Peyer's patch (tissue), 4 donors: ENCODE measurements at regions not wholly inside any gene's neighbourhood (a gene's known extent, or its start where the extent isn't known, plus 50 kb on each side); places are given as distances from the start of the nearest gene placed in this dataset.

Experiments used
- POLR2A ChIP-seq, 2 donors: fragments of 450-650 bp; IDR thresholded peaks; one replicate each; pipeline ENCODE4 v1.5.1; 2017; ENCODE audit warnings: antibody characterized with exemption in 2 of 2, mild to moderate bottlenecking in 2 of 2, moderate library complexity in 2 of 2
- TF ChIP-seq, protein P1 (sequence below), 6 experiments: fragments of 450-650 bp in 4 of 6; fragments of 200-600 bp in 2 of 6; sonication (generic) in 1 of 6; IDR thresholded peaks; one replicate each; pipeline ENCODE4 v1.5.1; 2017 to 2019; ENCODE audit warnings: antibody characterized with exemption in 6 of 6, mild to moderate bottlenecking in 3 of 6, moderate library complexity in 1 of 6

DNA sequence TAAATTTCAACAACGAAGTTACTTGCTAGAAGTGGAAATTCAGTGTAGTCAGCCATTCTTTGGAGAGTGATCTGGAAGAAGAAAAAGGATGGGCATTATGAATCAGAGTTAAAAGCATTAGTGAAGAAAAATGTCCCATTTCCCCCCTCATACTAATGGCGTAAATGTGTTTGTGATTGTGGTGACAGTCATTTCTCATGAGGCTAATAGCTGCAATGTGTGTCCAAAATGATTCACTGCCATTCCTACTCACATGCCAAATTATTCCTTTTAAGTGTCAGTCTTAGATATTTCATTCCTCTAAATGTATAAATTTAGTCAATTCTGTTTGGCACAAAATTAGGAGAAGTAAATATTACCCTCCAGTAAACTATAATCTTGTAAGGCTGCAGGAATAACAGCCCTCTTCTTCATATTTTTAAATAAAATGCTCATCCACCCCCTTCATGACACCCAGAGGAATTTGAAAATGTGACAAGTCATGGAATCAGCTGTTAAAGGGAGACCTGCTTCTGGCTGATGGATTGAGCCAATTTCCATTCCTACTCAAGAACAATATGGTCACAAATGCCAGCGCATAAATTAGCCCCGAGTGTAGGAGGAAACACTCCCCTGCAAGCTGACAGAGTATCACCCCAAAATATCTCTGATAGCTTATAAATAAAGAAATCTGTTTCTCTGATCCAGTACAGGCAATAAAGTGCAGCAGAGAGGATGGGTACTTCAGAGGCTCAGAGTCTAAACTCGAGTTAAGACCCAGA lies 912.3 kb upstream of the SEL1L start:
- TF ChIP-seq, protein P1, sequence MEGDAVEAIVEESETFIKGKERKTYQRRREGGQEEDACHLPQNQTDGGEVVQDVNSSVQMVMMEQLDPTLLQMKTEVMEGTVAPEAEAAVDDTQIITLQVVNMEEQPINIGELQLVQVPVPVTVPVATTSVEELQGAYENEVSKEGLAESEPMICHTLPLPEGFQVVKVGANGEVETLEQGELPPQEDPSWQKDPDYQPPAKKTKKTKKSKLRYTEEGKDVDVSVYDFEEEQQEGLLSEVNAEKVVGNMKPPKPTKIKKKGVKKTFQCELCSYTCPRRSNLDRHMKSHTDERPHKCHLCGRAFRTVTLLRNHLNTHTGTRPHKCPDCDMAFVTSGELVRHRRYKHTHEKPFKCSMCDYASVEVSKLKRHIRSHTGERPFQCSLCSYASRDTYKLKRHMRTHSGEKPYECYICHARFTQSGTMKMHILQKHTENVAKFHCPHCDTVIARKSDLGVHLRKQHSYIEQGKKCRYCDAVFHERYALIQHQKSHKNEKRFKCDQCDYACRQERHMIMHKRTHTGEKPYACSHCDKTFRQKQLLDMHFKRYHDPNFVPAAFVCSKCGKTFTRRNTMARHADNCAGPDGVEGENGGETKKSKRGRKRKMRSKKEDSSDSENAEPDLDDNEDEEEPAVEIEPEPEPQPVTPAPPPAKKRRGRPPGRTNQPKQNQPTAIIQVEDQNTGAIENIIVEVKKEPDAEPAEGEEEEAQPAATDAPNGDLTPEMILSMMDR (IDR thresholded peaks at IDR 0.05): no peak
- no peak for TF ChIP-seq POLR2A (IDR thresholded peaks at IDR 0.05)
